GM18508 (cell line): ENCODE measurements at regions not wholly inside any gene's neighbourhood (a gene's known extent, or its start where the extent isn't known, plus 50 kb on each side); places are given as distances from the start of the nearest gene placed in this dataset.

ENCODE experiments used
- ATAC-seq: cut with Tn5 transposase; IDR thresholded peaks from one replicate; pipeline ENCODE4 v1.9.1; 2021; ENCODE audit warnings: moderate number of reproducible peaks; ENCODE audit not compliant: insufficient read depth, unreplicated experiment

GRCh38 chr10:4733843-4734224 lies 92.2 kb upstream of the AKR1E2 start:
- no peak for ATAC-seq

GRCh38 chr10:4733150-4733842 lies 92.7 kb upstream of the AKR1E2 start:
- ATAC-seq = no peak

- ATAC-seq = no peak
Measured at GRCh38 chr10:4730998-4731397, 95.0 kb upstream of the AKR1E2 start.

GRCh38 chr10:4725917-4726606 lies 99.9 kb upstream of the AKR1E2 start:
- no peak for ATAC-seq

- ATAC-seq = no peak
Measured at GRCh38 chr10:4723860-4724259, 102.1 kb upstream of the AKR1E2 start.

GRCh38 chr10:4721999-4722753 lies 103.8 kb upstream of the AKR1E2 start:
- ATAC-seq = no peak

- ATAC-seq = no peak
Measured at GRCh38 chr10:4720463-4720862, 105.5 kb upstream of the AKR1E2 start.

- ATAC-seq = no peak
Measured at GRCh38 chr10:4719671-4720070, 106.3 kb upstream of the AKR1E2 start.

- ATAC-seq = no peak
Measured at GRCh38 chr10:4719036-4719435, 107.0 kb upstream of the AKR1E2 start.

GRCh38 chr10:4718544-4718943 lies 107.5 kb upstream of the AKR1E2 start:
- ATAC-seq = no peak

GRCh38 chr10:4717670-4718069 lies 108.3 kb upstream of the AKR1E2 start:
- no peak for ATAC-seq

GRCh38 chr10:4710858-4711257 lies 115.1 kb upstream of the AKR1E2 start:
- ATAC-seq = no peak

GRCh38 chr10:4708123-4708759 lies 117.8 kb upstream of the AKR1E2 start:
- ATAC-seq = no peak

- no peak for ATAC-seq
Measured at GRCh38 chr10:4707221-4707620, 118.8 kb upstream of the AKR1E2 start.

GRCh38 chr10:4704034-4704545 lies 121.9 kb upstream of the AKR1E2 start:
- ATAC-seq = no peak

- no peak for ATAC-seq
Measured at GRCh38 chr10:4701016-4701415, 125.0 kb upstream of the AKR1E2 start.

- ATAC-seq = no peak
Measured at GRCh38 chr10:4699950-4700730, 125.9 kb upstream of the AKR1E2 start.

- no peak for ATAC-seq
Measured at GRCh38 chr10:4698075-4698474, 127.9 kb upstream of the AKR1E2 start.

- ATAC-seq = no peak
Measured at GRCh38 chr10:4696186-4696585, 129.8 kb upstream of the AKR1E2 start.

GRCh38 chr10:4693967-4694366 lies 132.0 kb upstream of the AKR1E2 start:
- no peak for ATAC-seq
